SU-DHL-6 (cell line): ENCODE measurements at regions not wholly inside any gene's neighbourhood (a gene's known extent, or its start where the extent isn't known, plus 50 kb on each side); places are given as distances from the start of the nearest gene placed in this dataset.

Experiments
- H2AFZ ChIP-seq: fragments of 200-600 bp; sonication (generic); 2 replicates; pipeline ENCODE4 v1.6.1; 2014; ENCODE audit warnings: low read depth, mild to moderate bottlenecking, moderate library complexity, mixed read lengths, antibody characterized with exemption, low read length; ENCODE audit not compliant: severe bottlenecking
- H3F3A ChIP-seq: fragments of 200-600 bp; shearing (Covaris generic); 2 replicates; pipeline ENCODE4 v1.6.0; 2016; ENCODE audit warnings: antibody characterized with exemption, mild to moderate bottlenecking; ENCODE audit not compliant: insufficient read depth
- H3K27ac ChIP-seq: fragments of 200-600 bp; sonication (generic); 2 replicates; pipeline ENCODE4 v1.5.1; 2016; ENCODE audit warnings: low read depth, mild to moderate bottlenecking, low read length, moderate library complexity, mixed read lengths
- H3K27me3 ChIP-seq: fragments of 200-600 bp; sonication (generic), shearing (Covaris generic); 2 replicates; pipeline ENCODE4 v1.6.0; 2014; ENCODE audit warnings: mild to moderate bottlenecking, low read length
- H3K36me3 ChIP-seq: fragments of 200-600 bp; sonication (generic); 2 replicates; pipeline ENCODE4 v1.6.1; 2014; ENCODE audit warnings: mild to moderate bottlenecking, low read length, mixed read lengths
- H3K4me2 ChIP-seq: fragments of 300-600, 200-600 bp; shearing (Covaris generic), sonication (generic); 2 replicates; pipeline ENCODE4 v1.6.0; 2014; ENCODE audit warnings: low read length, low read depth, mild to moderate bottlenecking; ENCODE audit not compliant: poor library complexity, severe bottlenecking
- H3K4me3 ChIP-seq: fragments of 200-600 bp; sonication (generic); 2 replicates; pipeline ENCODE4 v1.5.1; 2014; ENCODE audit warnings: antibody characterized with exemption, low read length, mild to moderate bottlenecking, mixed read lengths; ENCODE audit not compliant: insufficient read depth, poor library complexity, severe bottlenecking
- H3K79me2 ChIP-seq: fragments of 200-600 bp; sonication (generic); 2 replicates; pipeline ENCODE4 v1.6.1; 2014; ENCODE audit warnings: mild to moderate bottlenecking, low read length, moderate library complexity; ENCODE audit not compliant: insufficient read depth
- H3K9ac ChIP-seq: fragments of 200-600 bp; sonication (generic); 2 replicates; pipeline ENCODE4 v1.7.0; 2014; ENCODE audit warnings: mild to moderate bottlenecking, low read length
- H3K9me2 ChIP-seq: fragments of 200-600 bp; sonication (generic); replicated peaks from 2 replicates; pipeline ENCODE4 v1.6.1; 2014; ENCODE audit warnings: low read length; ENCODE audit not compliant: insufficient read depth
- H3K9me3 ChIP-seq: fragments of 200-600 bp; sonication (generic); 2 replicates; pipeline ENCODE4 v1.6.1; 2014; ENCODE audit warnings: low read length, mixed read lengths; ENCODE audit not compliant: insufficient read depth
- H4K20me1 ChIP-seq: fragments of 200-600 bp; sonication (generic); 2 replicates; pipeline ENCODE4 v1.6.1; 2014; ENCODE audit warnings: low read depth, mild to moderate bottlenecking, antibody characterized with exemption, low read length, moderate library complexity, mixed read lengths
- CTCF ChIP-seq: fragments of 200-600 bp; sonication (generic); IDR thresholded peaks from one replicate; pipeline ENCODE4 v1.5.1; 2017; ENCODE audit warnings: antibody characterized with exemption, mild to moderate bottlenecking, low read length, moderate library complexity; ENCODE audit not compliant: insufficient read depth, poor library complexity, severe bottlenecking
- EZH2phosphoT487 ChIP-seq: fragments of 200-600 bp; sonication (generic), shearing (Covaris generic); conservative IDR thresholded peaks from 2 replicates; pipeline ENCODE4 v1.6.1; 2018; ENCODE audit warnings: mild to moderate bottlenecking, antibody characterized with exemption, low read length, moderate library complexity, mixed read lengths

GRCh38 chr2:239825705-239825979 lies 199.5 kb downstream of the NDUFA10 start:
- Histone ChIP-seq H3K79me2 (no peaks in the 10 kb centered on the region), H3K9ac (no peak overlapping the region), H2AFZ (no peak overlapping the region), H3F3A (no peaks in the 10 kb centered on the region), H4K20me1 (no peaks in the 10 kb centered on the region), H3K27ac (no peak overlapping the region), H3K36me3 (no peaks in the 10 kb centered on the region), H3K9me2 (no peaks in the 10 kb centered on the region), H3K4me2 (no peak overlapping the region), H3K9me3 (no peaks in the 10 kb centered on the region), H3K4me3 (no peak overlapping the region), H3K27me3 (no peaks in the 10 kb centered on the region)
- TF ChIP-seq CTCF (no peak), EZH2phosphoT487 (no peak)

- no peak overlapping the region for H3K4me3 ChIP-seq
- no peaks in the 10 kb centered on the region for H4K20me1 ChIP-seq
- no peak overlapping the region for H3K27ac ChIP-seq
- H3K9ac ChIP-seq, result no peak overlapping the region
- no peaks in the 10 kb centered on the region for H3K36me3 ChIP-seq
- no peak overlapping the region for H3K4me2 ChIP-seq
- no peaks in the 10 kb centered on the region for H3K9me3 ChIP-seq
- no peak overlapping the region for H2AFZ ChIP-seq
- H3F3A ChIP-seq, result no peaks in the 10 kb centered on the region
- H3K27me3 ChIP-seq, result no peaks in the 10 kb centered on the region
- H3K9me2 ChIP-seq, result no peaks in the 10 kb centered on the region
- H3K79me2 ChIP-seq, result no peaks in the 10 kb centered on the region
- TF ChIP-seq EZH2phosphoT487 (no peak), CTCF (no peak)
Measured at GRCh38 chr2:239824866-239825704, 200.1 kb downstream of the NDUFA10 start.

GRCh38 chr2:239824046-239824694 lies 201.0 kb downstream of the NDUFA10 start:
- no peak overlapping the region for H3K27ac ChIP-seq
- no peak overlapping the region for H3K4me2 ChIP-seq
- H3K79me2 ChIP-seq, result no peaks in the 10 kb centered on the region

More at GRCh38 chr2:239824046-239824694, 201.0 kb downstream of the NDUFA10 start:
- no peak overlapping the region for H2AFZ ChIP-seq
- TF ChIP-seq CTCF (no peak), EZH2phosphoT487 (no peak)
- H3K36me3 ChIP-seq, result no peaks in the 10 kb centered on the region
- no peaks in the 10 kb centered on the region for H3K9me3 ChIP-seq
- no peak overlapping the region for H3K9ac ChIP-seq
- H3K27me3 ChIP-seq, result no peaks in the 10 kb centered on the region
- H4K20me1 ChIP-seq, result no peaks in the 10 kb centered on the region
- no peaks in the 10 kb centered on the region for H3F3A ChIP-seq
- no peak overlapping the region for H3K4me3 ChIP-seq
- H3K9me2 ChIP-seq, result no peaks in the 10 kb centered on the region
